ENCODE measurements at regions not wholly inside any gene's neighbourhood (a gene's known extent, or its start where the extent isn't known, plus 50 kb on each side); places are given as distances from the start of the nearest gene placed in this dataset.
"Not testable (repeated sequence)": the region's sequence is repeated elsewhere in the genome, so short reads cannot be mapped to it uniquely, and the experiment has no call there.

DNA sequence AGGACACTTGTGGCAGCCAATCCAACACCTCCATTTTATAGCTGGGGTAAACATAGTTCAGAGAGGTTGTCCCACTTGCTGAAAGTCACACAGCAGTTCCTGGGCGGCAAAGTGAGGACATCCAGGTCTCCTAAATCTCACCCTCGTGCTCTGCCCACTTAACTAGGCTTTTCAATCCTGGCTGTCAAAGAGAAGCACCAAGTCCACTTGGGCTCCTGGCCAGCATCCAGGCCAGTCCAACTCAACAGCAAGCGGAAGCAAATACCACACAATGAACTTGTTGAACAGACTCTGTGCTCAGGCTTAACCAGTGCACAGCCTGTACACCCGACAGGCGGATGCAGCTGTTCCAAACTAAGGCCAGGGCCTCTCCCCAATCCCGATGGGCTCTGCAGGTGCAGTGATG, 60.4 kb upstream of the SPN start:
- WGBS: 95% methylated on average over 6 of the region's 6 CpGs
- peaks cover 3 to 36% of the 10 kb centered on the region in 2 donors for H3K4me1 ChIP-seq (ENCODE audit: control insufficient read depth in 2 of 2, insufficient read depth in 2 of 2, low read length in 2 of 2)

DNA sequence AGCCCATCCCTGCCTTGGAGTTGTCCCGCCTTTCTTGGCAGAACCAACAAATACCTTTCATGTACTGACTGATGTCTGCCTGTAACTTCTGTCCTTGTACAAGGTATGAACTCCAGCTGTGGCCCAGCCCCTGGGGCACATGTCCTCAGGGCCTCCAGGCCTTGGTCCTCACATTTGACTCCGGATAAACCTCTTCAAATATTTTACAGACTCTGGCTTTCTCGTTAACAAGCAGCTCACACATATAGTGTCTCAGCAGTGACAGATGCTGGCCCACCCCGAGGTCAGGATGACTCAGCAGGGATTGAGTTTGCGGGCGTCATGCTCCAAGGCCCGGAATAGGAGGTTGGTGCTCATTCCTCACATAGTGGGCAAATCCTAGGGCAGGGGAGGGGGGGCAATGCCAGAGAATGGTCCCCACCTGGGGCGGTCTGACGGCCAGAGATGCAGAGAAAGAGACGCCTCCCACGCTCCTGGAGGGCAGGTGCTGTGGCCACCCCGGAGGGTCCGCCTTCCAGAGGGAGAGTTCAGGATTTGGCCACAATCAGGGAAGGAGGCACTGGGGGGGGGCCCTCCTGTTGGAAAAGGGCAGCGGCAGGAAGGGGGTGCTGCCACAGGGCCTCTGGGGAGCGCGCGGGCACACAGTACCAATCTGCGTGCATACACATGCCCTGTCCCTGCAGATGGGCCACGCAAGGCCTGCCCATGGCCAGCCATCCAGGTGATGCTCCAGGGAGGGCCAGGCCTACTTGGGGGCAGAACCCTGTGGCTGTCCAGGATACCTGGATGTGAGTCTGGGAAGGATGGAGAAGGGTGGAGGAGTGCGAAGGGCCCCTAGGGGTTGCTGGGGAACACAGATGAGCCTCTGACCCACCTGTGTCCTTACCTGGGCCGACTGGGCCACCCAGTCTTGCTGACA, 58.2 kb upstream of the SPN start:
- WGBS: 79% methylated on average over 21 of the region's 21 CpGs
- H3K4me1 ChIP-seq (ENCODE audit: control insufficient read depth in 2 of 2, insufficient read depth in 2 of 2, low read length in 2 of 2): peaks cover 3 to 28% of the 10 kb centered on the region in 2 donors
- H3K4me3 ChIP-seq (ENCODE audit: low read length in 2 of 2); H3K9me3 ChIP-seq (ENCODE audit: control insufficient read depth in 2 of 2, insufficient read depth in 1 of 2, low read length in 1 of 2); H3K27ac ChIP-seq (ENCODE audit: low read depth in 1 of 2, low read length in 1 of 2); DNase-seq (ENCODE audit: low read depth in 6 of 9, low spot score in 9 of 9); H3K27me3 ChIP-seq (ENCODE audit: control insufficient read depth in 2 of 2, insufficient read depth in 1 of 2, low read length in 1 of 2); H3K36me3 ChIP-seq (ENCODE audit: control insufficient read depth in 2 of 2, insufficient read depth in 2 of 2, low read length in 1 of 2): not testable (repeated sequence)

More for the DNA sequence above, 60.4 kb upstream of the SPN start:
- H3K4me3 ChIP-seq (ENCODE audit: low read length in 2 of 2); H3K27ac ChIP-seq (ENCODE audit: low read depth in 1 of 2, low read length in 1 of 2); DNase-seq (ENCODE audit: low read depth in 6 of 9, low spot score in 9 of 9); H3K27me3 ChIP-seq (ENCODE audit: control insufficient read depth in 2 of 2, insufficient read depth in 1 of 2, low read length in 1 of 2); H3K36me3 ChIP-seq (ENCODE audit: control insufficient read depth in 2 of 2, insufficient read depth in 2 of 2, low read length in 1 of 2); H3K9me3 ChIP-seq (ENCODE audit: control insufficient read depth in 2 of 2, insufficient read depth in 1 of 2, low read length in 1 of 2): not testable (repeated sequence)

DNA sequence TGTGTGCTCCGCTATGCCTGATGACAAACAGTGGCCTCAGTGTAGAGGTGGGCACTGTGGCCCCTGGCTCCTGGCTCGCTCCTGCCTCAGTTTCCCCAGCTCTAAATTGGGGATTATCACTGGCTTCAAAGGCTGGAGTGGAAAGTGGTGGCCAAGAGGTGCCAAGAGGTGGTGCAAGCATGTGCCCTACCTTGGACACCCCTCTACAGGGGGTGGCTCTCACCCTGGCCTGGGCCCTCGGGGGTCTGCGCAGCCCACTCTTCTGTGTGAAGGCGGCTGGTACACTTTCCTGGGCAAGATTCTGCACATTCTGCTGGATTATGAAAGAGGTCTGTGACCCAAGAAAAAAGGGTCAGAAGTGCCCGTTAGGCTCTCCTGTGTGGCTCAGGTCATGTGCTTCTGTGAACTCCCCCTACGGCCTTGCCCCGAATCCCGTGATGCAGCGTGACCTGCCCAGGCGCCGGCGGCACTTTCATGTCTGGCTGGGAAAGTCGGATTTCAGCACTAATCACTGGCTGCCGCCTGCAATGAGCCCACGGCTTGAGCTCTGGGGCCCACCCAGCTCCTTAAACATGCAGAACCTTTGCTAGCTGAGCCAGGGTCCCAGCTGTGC, 57.3 kb upstream of the SPN start:
- H3K9me3 ChIP-seq (ENCODE audit: control insufficient read depth in 2 of 2, insufficient read depth in 1 of 2, low read length in 1 of 2); H3K27me3 ChIP-seq (ENCODE audit: control insufficient read depth in 2 of 2, insufficient read depth in 1 of 2, low read length in 1 of 2); H3K4me3 ChIP-seq (ENCODE audit: low read length in 2 of 2); H3K36me3 ChIP-seq (ENCODE audit: control insufficient read depth in 2 of 2, insufficient read depth in 2 of 2, low read length in 1 of 2); H3K27ac ChIP-seq (ENCODE audit: low read depth in 1 of 2, low read length in 1 of 2); DNase-seq (ENCODE audit: low read depth in 6 of 9, low spot score in 9 of 9): not testable (repeated sequence)
- peaks cover 3 to 21% of the 10 kb centered on the region in 2 donors for H3K4me1 ChIP-seq (ENCODE audit: control insufficient read depth in 2 of 2, insufficient read depth in 2 of 2, low read length in 2 of 2)
- 97% methylated on average over 16 of the region's 16 CpGs for WGBS

DNA sequence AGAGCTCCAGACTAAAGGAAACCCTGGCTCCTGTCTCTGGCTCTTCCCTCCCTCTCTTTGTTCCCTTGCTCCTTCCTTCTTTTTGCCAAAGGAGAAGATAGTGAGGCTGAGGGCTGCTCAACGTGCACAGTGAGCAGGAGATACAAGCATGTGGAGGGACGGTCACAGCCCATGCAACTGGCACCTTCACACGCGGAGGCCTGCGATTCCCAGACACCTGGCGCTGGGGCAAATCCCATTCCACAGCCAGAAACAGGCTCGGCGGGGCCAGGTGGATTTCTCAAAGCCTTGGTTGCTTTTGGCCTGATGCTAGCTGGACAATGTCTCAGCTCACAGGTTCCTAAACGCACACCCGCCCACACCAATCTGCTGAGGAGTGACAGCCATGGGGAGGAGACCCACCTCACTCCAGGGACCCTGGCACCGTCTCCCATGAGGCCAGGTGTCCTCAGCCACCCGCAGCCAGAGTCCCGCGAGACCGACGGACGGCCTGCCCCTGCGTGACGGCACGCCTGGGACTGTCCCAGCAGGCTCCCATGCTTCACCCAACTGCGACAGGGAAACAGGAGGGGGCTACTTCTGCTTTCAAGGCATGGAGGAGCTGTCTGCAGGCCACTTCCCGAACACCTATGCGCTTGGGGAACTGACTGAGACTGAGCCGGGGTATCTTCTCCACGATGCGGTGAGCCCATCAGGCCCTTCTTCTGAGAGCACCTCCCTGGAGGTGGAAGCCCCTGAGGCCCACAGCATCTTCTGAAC, 56.2 kb upstream of the SPN start:
- not testable (repeated sequence) for H3K27ac ChIP-seq (ENCODE audit: low read depth in 1 of 2, low read length in 1 of 2); H3K4me3 ChIP-seq (ENCODE audit: low read length in 2 of 2); H3K27me3 ChIP-seq (ENCODE audit: control insufficient read depth in 2 of 2, insufficient read depth in 1 of 2, low read length in 1 of 2); DNase-seq (ENCODE audit: low read depth in 6 of 9, low spot score in 9 of 9); H3K9me3 ChIP-seq (ENCODE audit: control insufficient read depth in 2 of 2, insufficient read depth in 1 of 2, low read length in 1 of 2); H3K36me3 ChIP-seq (ENCODE audit: control insufficient read depth in 2 of 2, insufficient read depth in 2 of 2, low read length in 1 of 2)
- H3K4me1 ChIP-seq (ENCODE audit: control insufficient read depth in 2 of 2, insufficient read depth in 2 of 2, low read length in 2 of 2): peaks cover 3 to 18% of the 10 kb centered on the region in 2 donors
- WGBS: 92% methylated on average over 25 of the region's 26 CpGs

DNA sequence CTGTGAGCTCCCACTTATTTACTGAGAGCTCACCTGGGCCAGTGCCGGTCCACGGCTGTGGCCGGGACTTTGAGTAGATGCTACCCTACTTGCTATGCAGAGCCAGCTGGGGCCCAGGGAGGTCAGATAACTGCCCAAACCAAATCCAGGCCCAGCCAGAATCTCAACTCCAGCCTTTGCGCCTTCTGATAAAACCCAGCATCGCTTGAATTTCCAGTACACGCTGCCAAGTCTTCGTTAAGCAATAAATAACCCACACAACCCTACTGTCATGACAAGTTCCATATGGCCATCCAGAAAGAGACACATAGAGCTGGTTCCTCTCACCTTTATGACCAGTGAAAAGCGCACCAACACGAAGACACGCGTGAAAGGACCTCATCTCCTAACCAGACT, 55.6 kb upstream of the SPN start:
- H3K9me3 ChIP-seq (ENCODE audit: control insufficient read depth in 2 of 2, insufficient read depth in 1 of 2, low read length in 1 of 2); H3K4me3 ChIP-seq (ENCODE audit: low read length in 2 of 2); H3K36me3 ChIP-seq (ENCODE audit: control insufficient read depth in 2 of 2, insufficient read depth in 2 of 2, low read length in 1 of 2); H3K27ac ChIP-seq (ENCODE audit: low read depth in 1 of 2, low read length in 1 of 2); H3K27me3 ChIP-seq (ENCODE audit: control insufficient read depth in 2 of 2, insufficient read depth in 1 of 2, low read length in 1 of 2); DNase-seq (ENCODE audit: low read depth in 6 of 9, low spot score in 9 of 9): not testable (repeated sequence)
- H3K4me1 ChIP-seq (ENCODE audit: control insufficient read depth in 2 of 2, insufficient read depth in 2 of 2, low read length in 2 of 2): peaks cover 0 to 13% of the 10 kb centered on the region in 2 donors
- 96% methylated on average over 11 of the region's 11 CpGs for WGBS

DNA sequence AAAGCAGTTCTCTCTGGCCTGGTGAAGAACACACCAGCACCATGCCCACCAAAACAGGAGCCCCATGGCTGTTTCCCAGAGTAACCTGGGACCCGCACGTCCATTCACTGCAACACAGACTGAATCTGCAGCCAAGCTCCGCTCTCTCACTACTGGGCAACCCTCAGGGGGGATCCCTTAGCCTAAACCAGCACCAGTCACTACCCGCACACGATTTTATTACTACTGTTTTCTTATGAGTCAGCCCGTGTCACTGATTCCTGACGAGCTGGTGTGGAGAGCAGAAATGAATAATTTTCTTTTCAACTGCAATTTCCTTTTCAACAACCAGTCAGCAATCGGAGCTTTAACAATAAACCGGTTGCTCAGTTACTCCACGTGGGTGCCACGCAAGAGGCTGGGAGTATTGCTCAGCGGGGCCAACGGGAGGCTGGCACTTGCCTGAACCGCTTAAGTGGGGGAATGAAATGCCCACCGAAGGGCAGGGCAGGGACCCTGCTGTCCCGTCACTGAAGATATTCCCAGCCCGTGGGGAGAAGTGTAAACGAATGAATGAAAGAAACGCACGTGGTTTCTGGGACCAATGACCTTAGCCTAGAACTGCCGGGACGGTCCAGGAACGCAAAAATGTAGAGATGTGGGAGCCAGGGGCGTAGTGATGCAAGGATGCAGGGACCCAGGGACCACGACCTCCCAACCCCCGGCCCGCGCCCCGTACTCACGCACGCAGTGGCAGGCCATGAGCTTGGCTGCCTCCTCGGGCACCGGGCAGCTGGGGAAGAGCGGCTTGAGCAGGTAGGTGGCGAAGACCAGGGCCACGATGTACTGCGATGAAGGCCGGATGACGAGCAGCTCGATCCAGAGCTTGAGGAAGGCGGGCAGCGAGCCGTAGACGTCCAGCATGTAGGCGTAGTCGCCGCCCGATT, 50.4 kb upstream of the SPN start:
- not testable (repeated sequence) for H3K36me3 ChIP-seq (ENCODE audit: control insufficient read depth in 2 of 2, insufficient read depth in 2 of 2, low read length in 1 of 2); H3K27me3 ChIP-seq (ENCODE audit: control insufficient read depth in 2 of 2, insufficient read depth in 1 of 2, low read length in 1 of 2); H3K9me3 ChIP-seq (ENCODE audit: control insufficient read depth in 2 of 2, insufficient read depth in 1 of 2, low read length in 1 of 2)
- Histone ChIP-seq H3K4me1 (ENCODE audit: control insufficient read depth in 2 of 2, insufficient read depth in 2 of 2, low read length in 2 of 2) (peaks cover 3 to 12% of the 10 kb centered on the region in 2 donors), H3K4me3 (ENCODE audit: low read length in 2 of 2) (peak overlapping the region; percentile 53 to 59), H3K27ac (ENCODE audit: low read depth in 1 of 2, low read length in 1 of 2) (peak overlapping the region in 1 of 2 donors; percentile 26)
- peak in 1 of 9 donors; percentile 26 for DNase-seq (ENCODE audit: low read depth in 6 of 9, low spot score in 9 of 9)
- WGBS: 1% methylated on average over 43 of the region's 48 CpGs
